ENCODE measurements at regions not wholly inside any gene's neighbourhood (a gene's known extent, or its start where the extent isn't known, plus 50 kb on each side); places are given as distances from the start of the nearest gene placed in this dataset.

DNA sequence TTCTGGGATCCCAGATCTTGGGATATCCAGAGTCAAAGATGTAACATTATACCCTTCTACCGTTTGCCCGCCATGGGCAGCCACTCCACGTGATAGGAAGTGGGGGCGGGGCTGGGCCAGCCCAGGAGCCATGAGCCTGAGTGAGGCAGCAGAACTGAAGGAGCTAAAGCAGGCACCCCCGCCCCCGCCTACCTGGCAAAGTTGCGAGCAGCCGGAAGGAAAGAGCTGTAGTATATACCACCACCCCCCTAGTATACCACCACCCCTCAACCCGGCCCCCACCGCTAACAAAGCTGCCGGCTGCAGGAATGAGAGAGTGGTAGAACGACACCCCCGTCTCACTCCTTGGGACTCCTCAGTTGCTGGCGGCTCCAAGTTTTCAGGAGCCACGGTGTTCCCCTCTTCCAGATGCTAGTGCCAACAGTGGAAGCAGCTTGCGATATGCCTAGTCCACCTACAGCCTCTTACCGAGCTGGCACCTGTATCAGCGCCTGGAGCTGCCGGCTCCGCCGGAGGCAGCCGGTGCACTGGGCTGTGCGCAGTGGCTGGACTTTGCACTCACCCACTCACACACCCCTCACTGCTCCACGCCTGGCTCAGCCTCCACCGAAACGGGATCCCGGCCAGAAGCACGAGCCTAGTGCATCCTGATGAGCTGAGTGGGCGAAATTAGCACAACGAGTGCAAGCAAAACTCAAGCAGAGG lies 230.7 kb upstream of the PRR20A start:
- DNase-seq (ENCODE audit: low read depth), result no peak
- no peak overlapping the region for H3K4me3 ChIP-seq (ENCODE audit: low read depth, low read length)
- TF ChIP-seq, protein P1, sequence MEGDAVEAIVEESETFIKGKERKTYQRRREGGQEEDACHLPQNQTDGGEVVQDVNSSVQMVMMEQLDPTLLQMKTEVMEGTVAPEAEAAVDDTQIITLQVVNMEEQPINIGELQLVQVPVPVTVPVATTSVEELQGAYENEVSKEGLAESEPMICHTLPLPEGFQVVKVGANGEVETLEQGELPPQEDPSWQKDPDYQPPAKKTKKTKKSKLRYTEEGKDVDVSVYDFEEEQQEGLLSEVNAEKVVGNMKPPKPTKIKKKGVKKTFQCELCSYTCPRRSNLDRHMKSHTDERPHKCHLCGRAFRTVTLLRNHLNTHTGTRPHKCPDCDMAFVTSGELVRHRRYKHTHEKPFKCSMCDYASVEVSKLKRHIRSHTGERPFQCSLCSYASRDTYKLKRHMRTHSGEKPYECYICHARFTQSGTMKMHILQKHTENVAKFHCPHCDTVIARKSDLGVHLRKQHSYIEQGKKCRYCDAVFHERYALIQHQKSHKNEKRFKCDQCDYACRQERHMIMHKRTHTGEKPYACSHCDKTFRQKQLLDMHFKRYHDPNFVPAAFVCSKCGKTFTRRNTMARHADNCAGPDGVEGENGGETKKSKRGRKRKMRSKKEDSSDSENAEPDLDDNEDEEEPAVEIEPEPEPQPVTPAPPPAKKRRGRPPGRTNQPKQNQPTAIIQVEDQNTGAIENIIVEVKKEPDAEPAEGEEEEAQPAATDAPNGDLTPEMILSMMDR (IDR thresholded peaks at IDR 0.05; ENCODE audit: low read depth, low read length, missing control alignments), result no peak

DNA sequence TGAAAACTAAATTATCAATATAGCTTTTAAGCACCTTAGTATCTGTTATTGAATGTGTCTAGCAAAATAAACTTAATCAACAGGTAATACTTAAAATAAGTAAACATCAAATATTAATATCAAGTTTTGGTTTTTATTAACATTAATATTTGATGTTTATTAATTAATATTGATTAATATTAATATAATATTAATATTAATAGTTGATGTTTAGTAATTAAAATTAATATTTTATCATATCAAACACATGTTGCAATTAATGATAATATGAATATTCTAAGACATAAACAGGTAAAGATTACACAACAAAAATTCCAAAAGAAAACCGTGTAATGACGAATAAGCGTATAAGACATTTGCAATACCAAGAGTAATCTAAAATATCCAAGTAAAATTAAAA lies 222.8 kb upstream of the PRR20A start:
- no peak for DNase-seq (ENCODE audit: low read depth)
- no peak overlapping the region for H3K4me3 ChIP-seq (ENCODE audit: low read depth, low read length)
- TF ChIP-seq, protein P1 (IDR thresholded peaks at IDR 0.05; ENCODE audit: low read depth, low read length, missing control alignments), result no peak

DNA sequence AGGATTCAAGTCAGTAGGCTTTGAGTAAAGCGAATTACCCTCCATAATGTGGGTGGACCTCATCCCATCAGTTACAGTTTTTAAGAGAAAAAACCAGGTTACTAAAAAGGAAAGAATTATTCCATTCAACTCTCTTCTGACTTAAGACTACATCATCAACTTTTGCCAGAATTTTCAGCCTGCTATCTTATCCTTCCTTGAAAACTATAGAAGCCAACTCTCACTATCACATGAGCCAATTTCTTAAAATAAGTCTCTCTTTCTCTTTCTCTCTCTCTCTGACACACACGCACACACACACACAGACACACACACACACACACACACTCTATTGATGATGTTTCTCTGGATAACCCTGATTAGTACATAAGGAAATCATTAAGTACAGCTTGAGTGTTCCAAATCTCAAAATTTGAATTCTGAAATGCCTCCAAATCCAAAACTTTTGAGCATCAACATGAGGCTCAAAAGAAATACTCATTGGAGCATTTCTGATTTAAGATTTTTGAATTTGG lies 217.0 kb upstream of the PRR20A start:
- no peak for DNase-seq (ENCODE audit: low read depth)
- TF ChIP-seq, protein P1 (IDR thresholded peaks at IDR 0.05; ENCODE audit: low read depth, low read length, missing control alignments), result no peak
- no peak overlapping the region for H3K4me3 ChIP-seq (ENCODE audit: low read depth, low read length)

DNA sequence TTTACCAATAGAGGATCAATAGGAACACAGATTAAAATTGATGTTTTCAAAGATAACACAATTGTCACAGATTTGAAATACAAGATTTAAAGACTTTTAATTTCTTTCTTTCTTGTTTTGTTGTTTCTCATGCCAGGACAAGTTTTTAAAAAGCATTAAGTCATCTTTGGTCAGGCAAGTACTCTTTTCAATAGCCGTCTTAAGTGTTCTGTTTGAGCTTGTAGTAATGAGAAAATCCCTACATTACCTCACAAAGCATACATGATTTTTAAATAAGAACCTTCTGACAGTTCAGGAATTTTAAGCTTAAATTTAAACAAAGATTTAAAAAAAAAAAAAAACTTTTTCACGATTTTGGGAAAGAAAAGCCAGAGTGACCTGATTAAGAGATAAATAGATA lies 216.3 kb upstream of the PRR20A start:
- no peak overlapping the region for H3K4me3 ChIP-seq (ENCODE audit: low read depth, low read length)
- TF ChIP-seq, protein P1 (IDR thresholded peaks at IDR 0.05; ENCODE audit: low read depth, low read length, missing control alignments), result no peak
- no peak for DNase-seq (ENCODE audit: low read depth)

DNA sequence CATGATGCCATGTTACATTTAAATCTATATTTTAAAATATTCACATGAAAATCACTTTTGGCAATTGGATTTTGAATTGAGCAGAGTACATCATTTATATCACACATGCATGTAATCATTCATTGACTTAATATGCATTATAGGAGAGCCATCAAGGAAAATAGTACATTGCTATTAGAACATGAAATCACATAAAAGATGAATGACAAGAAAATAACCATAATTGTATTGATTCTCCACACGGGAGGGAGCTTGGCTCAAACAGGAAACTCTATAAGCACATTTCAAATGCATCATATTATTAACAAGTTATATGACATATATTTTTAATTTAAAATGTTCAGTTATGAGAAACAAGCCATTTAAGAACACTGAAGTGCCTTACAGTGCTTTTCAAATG lies 208.6 kb upstream of the PRR20A start:
- TF ChIP-seq, protein P1 (IDR thresholded peaks at IDR 0.05; ENCODE audit: low read depth, low read length, missing control alignments), result no peak
- DNase-seq (ENCODE audit: low read depth), result no peak
- no peak overlapping the region for H3K4me3 ChIP-seq (ENCODE audit: low read depth, low read length)

DNA sequence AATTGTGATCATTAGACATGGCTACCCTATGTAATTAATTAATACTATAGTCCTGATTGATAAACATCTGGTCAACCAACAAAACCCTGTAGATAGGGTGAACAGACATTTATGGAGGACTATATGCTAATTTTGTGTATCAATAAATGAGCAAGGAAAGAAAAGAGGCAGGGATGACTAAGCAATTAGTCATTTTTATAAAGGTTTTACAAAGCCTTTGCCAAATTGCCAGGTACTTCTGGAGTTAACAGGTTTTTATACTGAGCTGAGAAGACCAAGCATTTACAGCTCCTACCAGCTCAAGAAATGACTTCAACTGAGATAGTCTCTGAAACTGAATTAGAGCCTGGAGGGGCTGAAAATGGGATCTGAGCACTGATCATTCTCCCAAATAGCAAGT lies 186.8 kb upstream of the PRR20A start:
- H3K4me3 ChIP-seq (ENCODE audit: low read depth, low read length), result no peak overlapping the region
- TF ChIP-seq, protein P1 (IDR thresholded peaks at IDR 0.05; ENCODE audit: low read depth, low read length, missing control alignments), result no peak
- DNase-seq (ENCODE audit: low read depth), result no peak

DNA sequence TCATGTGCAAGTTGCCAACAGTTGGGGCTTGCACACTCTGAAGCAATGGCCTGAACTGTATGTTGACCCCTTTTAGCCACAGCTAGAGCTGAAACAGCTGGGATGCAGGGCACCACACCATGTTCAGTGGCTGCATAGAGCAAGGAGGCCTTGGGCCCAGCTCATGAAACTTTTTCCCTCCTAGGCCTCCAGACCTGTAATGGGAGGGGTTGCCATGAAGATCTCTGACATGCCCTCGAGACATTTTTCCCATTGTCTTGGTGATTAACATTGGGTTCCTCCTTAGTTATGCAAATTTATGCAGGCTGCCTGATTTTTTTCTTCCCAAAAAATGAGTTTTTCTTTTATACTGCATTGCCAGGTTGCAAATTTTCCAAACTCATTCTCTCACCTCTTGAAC lies 165.1 kb upstream of the PRR20A start:
- TF ChIP-seq, protein P1 (IDR thresholded peaks at IDR 0.05; ENCODE audit: low read depth, low read length, missing control alignments), result no peak
- DNase-seq (ENCODE audit: low read depth), result no peak
- H3K4me3 ChIP-seq (ENCODE audit: low read depth, low read length), result no peak overlapping the region
